ENCODE measurements at regions not wholly inside any gene's neighbourhood (a gene's known extent, or its start where the extent isn't known, plus 50 kb on each side); places are given as distances from the start of the nearest gene placed in this dataset.

GRCh38 chr11:22069844-22070243 lies 123.0 kb upstream of the ANO5 start:
- H3K9me2 ChIP-seq (replicated peaks; ENCODE audit: control insufficient read depth, low read length): no peaks in the 10 kb centered on the region
- H3F3A ChIP-seq (ENCODE audit: control insufficient read depth, insufficient read depth): no peaks in the 10 kb centered on the region
- no peak overlapping the region for H3K27ac ChIP-seq (ENCODE audit: low read depth, low read length)
- H3K27me3 ChIP-seq (ENCODE audit: control insufficient read depth, low read length): no peaks in the 10 kb centered on the region
- no peaks in the 10 kb centered on the region for H3K36me3 ChIP-seq (ENCODE audit: control insufficient read depth, low read length)
- H3K9me3 ChIP-seq (ENCODE audit: control insufficient read depth, insufficient read depth, low read length): 0 out of 2 replicates have a peak, but pooled peaks cover 3% of the 10 kb centered on the region
- no peaks in the 10 kb centered on the region for H3K4me1 ChIP-seq (ENCODE audit: control insufficient read depth, low read length)
- H3K4me3 ChIP-seq (ENCODE audit: low read length): no peak overlapping the region
- H3K79me2 ChIP-seq (ENCODE audit: control insufficient read depth, low read length): no peaks in the 10 kb centered on the region
- no peaks in the 10 kb centered on the region for H4K20me1 ChIP-seq (ENCODE audit: control insufficient read depth, insufficient read depth, low read depth, low read length)
- H3K4me2 ChIP-seq (ENCODE audit: low read length): no peak overlapping the region
- TF ChIP-seq EZH2phosphoT487 (IDR thresholded peaks at IDR 0.05; ENCODE audit: borderline replicate concordance, low read length): no peak

- no peaks in the 10 kb centered on the region for H3K36me3 ChIP-seq (ENCODE audit: control insufficient read depth, low read length)
- H3K4me1 ChIP-seq (ENCODE audit: control insufficient read depth, low read length): no peaks in the 10 kb centered on the region
- H3K4me2 ChIP-seq (ENCODE audit: low read length): no peak overlapping the region
- H3K27ac ChIP-seq (ENCODE audit: low read depth, low read length): no peak overlapping the region
- no peaks in the 10 kb centered on the region for H3K79me2 ChIP-seq (ENCODE audit: control insufficient read depth, low read length)
- H3K27me3 ChIP-seq (ENCODE audit: control insufficient read depth, low read length): no peaks in the 10 kb centered on the region
- H3K4me3 ChIP-seq (ENCODE audit: low read length): no peak overlapping the region
- no peaks in the 10 kb centered on the region for H3F3A ChIP-seq (ENCODE audit: control insufficient read depth, insufficient read depth)
- no peak for TF ChIP-seq CTCF (IDR thresholded peaks at IDR 0.05; ENCODE audit: low read depth, low read length, poor library complexity, severe bottlenecking)
- TF ChIP-seq EZH2phosphoT487 (IDR thresholded peaks at IDR 0.05; ENCODE audit: borderline replicate concordance, low read length): no peak
- H3K9me3 ChIP-seq (ENCODE audit: control insufficient read depth, insufficient read depth, low read length): no peaks in the 10 kb centered on the region
- H4K20me1 ChIP-seq (ENCODE audit: control insufficient read depth, insufficient read depth, low read depth, low read length): no peaks in the 10 kb centered on the region
- H3K9me2 ChIP-seq (replicated peaks; ENCODE audit: control insufficient read depth, low read length): no peaks in the 10 kb centered on the region
Observed at GRCh38 chr11:22076271-22076930, 116.5 kb upstream of the ANO5 start.

DNA sequence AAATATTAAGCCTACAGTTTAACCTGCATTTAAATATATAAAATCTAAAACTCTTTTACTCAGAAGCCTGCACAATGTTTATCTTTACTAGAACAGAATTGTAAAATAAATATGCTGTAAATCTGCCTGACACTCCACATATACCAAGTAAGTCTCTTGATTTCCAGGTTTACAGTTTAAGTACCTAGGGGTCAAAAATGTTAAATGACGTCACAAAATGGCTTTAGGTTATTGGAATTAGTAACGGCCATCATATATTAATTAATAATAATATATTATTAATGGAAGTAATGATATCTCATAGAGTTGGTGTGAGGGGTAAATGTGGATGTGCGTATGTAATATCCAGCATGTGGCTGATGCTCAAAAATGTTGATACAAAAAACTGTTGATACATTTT lies 114.8 kb upstream of the ANO5 start:
- Histone ChIP-seq H3K36me3 (ENCODE audit: control insufficient read depth, low read length) (no peaks in the 10 kb centered on the region), H3K27ac (ENCODE audit: low read depth, low read length) (no peak overlapping the region), H3K4me3 (ENCODE audit: low read length) (no peak overlapping the region), H3K9me3 (ENCODE audit: control insufficient read depth, insufficient read depth, low read length) (no peaks in the 10 kb centered on the region), H3F3A (ENCODE audit: control insufficient read depth, insufficient read depth) (no peaks in the 10 kb centered on the region), H3K79me2 (ENCODE audit: control insufficient read depth, low read length) (no peaks in the 10 kb centered on the region), H3K4me1 (ENCODE audit: control insufficient read depth, low read length) (no peaks in the 10 kb centered on the region), H3K4me2 (ENCODE audit: low read length) (no peak overlapping the region), H3K9me2 (replicated peaks; ENCODE audit: control insufficient read depth, low read length) (no peaks in the 10 kb centered on the region), H4K20me1 (ENCODE audit: control insufficient read depth, insufficient read depth, low read depth, low read length) (no peaks in the 10 kb centered on the region), H3K27me3 (ENCODE audit: control insufficient read depth, low read length) (no peaks in the 10 kb centered on the region)
- TF ChIP-seq EZH2phosphoT487 (IDR thresholded peaks at IDR 0.05; ENCODE audit: borderline replicate concordance, low read length): no peak
- no peak for TF ChIP-seq CTCF (IDR thresholded peaks at IDR 0.05; ENCODE audit: low read depth, low read length, poor library complexity, severe bottlenecking)

DNA sequence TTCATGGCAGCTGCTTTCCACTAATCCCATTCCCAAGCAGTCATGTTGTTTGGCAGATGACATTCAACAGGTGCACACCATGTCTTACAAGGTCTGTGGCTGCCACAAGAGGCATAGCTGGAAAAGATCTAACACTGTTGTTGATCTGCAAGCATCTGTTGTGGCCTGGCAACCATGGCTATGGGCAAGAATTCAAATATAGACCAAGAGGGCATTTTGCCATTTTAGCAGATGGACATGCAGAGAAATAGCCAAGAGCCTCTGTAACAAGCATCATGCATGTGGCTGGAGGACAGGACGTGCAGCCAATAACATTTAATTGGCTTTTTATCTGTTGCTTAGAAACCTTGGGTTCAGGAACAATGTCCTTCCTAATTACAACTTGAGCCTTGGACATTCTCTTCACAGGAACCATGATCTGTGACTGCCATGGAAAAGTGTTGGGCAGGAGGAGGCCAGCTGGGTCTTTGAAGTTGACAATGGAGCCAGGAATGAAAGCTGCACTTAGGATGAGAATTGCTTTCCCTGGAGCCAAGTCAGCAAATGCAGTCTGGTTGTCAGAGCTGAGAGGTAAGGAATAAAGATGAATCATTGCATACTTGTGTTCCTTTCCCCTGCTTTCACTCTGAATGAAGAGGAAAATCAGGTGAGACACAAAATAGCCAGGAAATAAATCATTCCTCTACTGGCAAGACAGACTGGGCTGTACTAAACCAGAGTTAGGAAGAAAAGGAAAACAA lies 113.6 kb upstream of the ANO5 start:
- H3K4me3 ChIP-seq (ENCODE audit: low read length): no peak overlapping the region
- no peaks in the 10 kb centered on the region for H3K9me3 ChIP-seq (ENCODE audit: control insufficient read depth, insufficient read depth, low read length)
- TF ChIP-seq CTCF (IDR thresholded peaks at IDR 0.05; ENCODE audit: low read depth, low read length, poor library complexity, severe bottlenecking): no peak
- no peak for TF ChIP-seq EZH2phosphoT487 (IDR thresholded peaks at IDR 0.05; ENCODE audit: borderline replicate concordance, low read length)
- no peaks in the 10 kb centered on the region for H3K27me3 ChIP-seq (ENCODE audit: control insufficient read depth, low read length)
- no peaks in the 10 kb centered on the region for H3K9me2 ChIP-seq (replicated peaks; ENCODE audit: control insufficient read depth, low read length)
- H3K79me2 ChIP-seq (ENCODE audit: control insufficient read depth, low read length): no peaks in the 10 kb centered on the region
- H3K36me3 ChIP-seq (ENCODE audit: control insufficient read depth, low read length): no peaks in the 10 kb centered on the region
- no peaks in the 10 kb centered on the region for H3F3A ChIP-seq (ENCODE audit: control insufficient read depth, insufficient read depth)
- no peaks in the 10 kb centered on the region for H3K4me1 ChIP-seq (ENCODE audit: control insufficient read depth, low read length)
- no peaks in the 10 kb centered on the region for H4K20me1 ChIP-seq (ENCODE audit: control insufficient read depth, insufficient read depth, low read depth, low read length)
- no peak overlapping the region for H3K4me2 ChIP-seq (ENCODE audit: low read length)
- no peak overlapping the region for H3K27ac ChIP-seq (ENCODE audit: low read depth, low read length)
